ENCODE measurements at regions not wholly inside any gene's neighbourhood (a gene's known extent, or its start where the extent isn't known, plus 50 kb on each side); places are given as distances from the start of the nearest gene placed in this dataset.

DNA sequence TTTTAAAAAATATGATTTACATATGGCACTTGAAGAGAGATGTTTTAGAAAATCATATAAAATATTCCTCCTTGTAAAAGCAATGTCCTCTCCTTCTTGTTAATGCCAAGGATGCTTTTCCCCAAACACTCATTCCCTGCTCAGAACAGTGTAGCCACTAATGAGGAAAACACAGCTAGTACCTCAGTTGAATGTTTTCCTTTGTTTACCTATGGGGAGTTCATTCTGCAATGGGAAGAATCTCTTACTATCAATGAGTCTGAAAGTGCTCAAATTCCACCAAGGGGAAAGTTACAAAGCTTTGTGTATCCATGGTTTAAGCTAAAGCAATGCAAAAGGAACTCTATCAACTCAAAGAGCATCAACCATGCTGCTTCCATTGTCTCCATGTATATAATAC, 221.9 kb upstream of the ADGRL2 start:
- no peak for DNase-seq (ENCODE audit: low read depth in 2 of 2)

DNA sequence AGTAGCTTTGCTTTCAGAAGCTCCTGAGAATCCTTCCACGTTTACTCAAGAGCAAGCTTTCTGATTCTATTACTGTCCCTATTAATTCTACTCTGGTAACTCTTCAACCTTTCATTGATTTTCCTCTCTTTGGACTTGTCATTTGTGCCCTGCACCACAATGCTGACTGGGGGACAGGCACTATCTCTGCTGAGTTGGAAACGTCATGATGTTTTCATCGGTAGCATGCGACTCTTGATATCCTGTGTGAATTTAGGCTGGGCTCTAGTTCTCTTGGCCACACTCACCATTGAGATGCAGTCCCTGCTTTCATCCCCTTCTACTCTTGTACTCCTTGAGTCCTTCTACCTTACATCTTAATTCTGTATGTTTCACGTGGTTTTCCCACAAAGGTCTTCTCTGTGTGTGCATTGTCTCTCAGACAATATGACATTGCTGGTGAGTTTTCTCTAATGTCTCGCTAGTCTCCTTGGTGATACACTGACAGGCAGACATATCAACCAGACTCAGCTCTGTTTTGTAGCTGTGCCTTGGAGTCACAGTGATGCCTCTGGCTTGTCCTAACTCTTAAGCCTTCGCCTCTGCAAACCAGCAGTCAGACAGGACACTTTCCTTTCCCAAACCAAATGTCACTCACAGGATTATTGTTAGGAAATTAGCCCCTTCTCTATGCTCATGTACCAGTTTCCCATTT, 223.6 kb upstream of the ADGRL2 start:
- no peak for DNase-seq (ENCODE audit: low read depth in 2 of 2)

DNA sequence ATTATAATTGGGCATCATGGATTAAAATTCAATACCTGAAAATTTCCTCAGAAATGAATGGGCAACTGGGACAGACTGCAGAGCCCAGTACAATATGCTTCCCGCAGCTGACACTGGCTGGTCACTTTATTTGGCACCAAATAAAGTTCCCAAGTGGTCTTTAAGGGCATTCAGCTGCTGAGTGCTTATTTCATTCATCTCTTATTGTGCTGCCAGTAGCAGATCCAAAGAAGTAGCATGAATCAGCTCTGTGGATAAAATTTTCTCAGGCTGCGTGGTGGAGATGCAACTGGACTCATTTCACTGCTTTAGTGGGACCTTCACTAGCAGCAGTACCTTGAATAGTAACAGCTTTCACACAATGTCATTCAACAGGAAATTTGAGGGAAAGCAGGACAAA, 226.3 kb upstream of the ADGRL2 start:
- peak in 1 of 2 donors; percentile 4 for DNase-seq (ENCODE audit: low read depth in 2 of 2)

- no peak for DNase-seq (ENCODE audit: low read depth in 2 of 2)
Measured at GRCh38 chr1:81573458-81573857, 227.3 kb upstream of the ADGRL2 start.

- no peak for DNase-seq (ENCODE audit: low read depth in 2 of 2)
Measured at GRCh38 chr1:81571946-81572345, 228.8 kb upstream of the ADGRL2 start.

- DNase-seq (ENCODE audit: low read depth in 2 of 2): no peak
Measured at GRCh38 chr1:81569761-81570160, 231.0 kb upstream of the ADGRL2 start.

DNA sequence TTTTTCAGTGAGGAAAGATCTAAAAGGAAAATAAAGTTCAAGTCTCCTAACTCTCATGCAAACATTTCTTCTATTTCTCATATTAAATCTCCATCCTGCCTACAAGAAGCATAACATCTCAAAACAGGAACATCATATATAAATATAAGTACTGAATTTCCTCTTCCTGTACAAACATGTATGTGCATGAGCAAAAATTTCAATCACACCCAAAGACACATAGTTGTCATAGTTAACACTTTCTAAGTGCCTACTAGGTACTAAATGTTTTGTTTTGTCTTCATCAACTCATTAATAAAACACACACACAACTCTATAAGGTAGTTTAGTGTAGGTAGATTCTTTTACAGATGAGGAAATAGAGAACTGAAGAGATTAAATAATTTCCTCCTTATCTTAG, 237.1 kb upstream of the ADGRL2 start:
- DNase-seq (ENCODE audit: low read depth in 2 of 2): no peak

DNA sequence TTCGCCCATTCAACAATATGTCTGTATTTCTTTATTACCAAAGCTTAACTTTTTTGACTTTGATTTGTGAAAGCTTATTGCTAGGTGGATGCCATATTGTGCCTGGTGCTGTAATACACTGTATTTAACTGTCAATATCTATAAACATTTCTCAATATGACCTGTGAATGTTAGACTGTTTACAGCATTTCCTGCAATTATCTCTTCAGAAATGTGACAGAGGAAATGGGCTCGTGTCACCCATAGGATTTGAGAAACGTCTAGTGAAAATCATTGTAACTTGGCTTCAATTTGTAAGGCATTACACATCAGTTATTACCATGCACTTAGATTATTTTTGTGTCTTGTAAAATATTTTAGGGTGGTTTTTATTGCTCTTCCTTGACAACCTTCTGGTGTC, 237.8 kb upstream of the ADGRL2 start:
- no peak for DNase-seq (ENCODE audit: low read depth in 2 of 2)

DNA sequence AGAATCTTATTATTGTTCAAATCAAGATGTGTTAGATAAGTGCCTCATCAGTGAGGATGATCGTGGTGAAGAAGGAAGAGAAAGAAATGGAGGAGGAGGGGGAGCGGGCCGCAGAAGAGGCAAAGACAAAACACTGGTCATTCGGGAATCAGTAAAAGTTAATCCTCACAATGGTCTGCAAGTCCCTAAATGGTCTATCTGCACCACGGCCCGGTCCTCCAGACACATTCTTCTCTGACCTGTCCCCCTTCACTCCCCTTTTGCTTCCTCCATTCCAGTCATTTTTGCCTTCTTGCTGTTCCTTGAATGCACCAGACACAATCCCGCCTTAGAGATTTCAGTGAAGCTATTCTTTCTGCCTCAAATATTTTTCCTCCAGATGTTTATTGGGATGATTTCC, 240.1 kb upstream of the ADGRL2 start:
- no peak for DNase-seq (ENCODE audit: low read depth in 2 of 2)

GRCh38 chr1:81559662-81560350, 240.9 kb upstream of the ADGRL2 start:
- DNase-seq (ENCODE audit: low read depth in 2 of 2): peak; percentile 9 to 18

DNA sequence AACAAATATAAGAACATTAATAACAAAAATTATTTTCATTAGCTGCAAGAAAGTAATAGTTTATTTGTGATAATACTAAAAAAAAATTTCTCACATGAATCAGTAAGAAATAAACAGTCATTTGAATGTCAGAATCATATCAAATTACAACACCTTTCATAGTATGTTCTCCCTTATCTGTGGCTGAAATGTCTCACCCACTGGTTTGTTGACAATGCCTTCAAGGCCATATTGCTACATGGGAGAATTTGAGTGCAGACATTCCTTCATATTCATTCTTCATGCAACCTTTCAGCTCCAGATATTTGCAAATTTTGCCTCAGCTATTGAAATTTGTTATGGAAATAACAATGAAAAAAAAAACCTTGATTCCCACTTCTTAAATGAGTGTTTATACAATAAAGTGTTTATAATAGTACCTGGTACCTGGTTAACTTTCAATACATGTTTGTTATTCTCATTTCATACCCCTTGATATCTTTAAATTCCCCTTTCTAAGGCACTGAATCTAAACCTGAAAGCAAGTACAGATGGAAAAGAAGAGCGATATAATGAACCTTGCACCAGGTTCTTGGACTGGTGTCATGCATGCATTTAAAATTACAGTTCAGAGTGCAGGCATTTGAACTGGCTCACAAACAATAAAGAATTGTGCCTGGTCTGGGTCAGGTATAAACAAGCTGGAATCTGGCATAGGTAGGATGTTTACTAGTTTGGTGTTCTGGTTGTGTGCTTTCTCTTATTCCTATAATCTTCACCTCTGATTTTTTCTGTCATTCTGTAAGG, 242.2 kb upstream of the ADGRL2 start:
- no peak for DNase-seq (ENCODE audit: low read depth in 2 of 2)

GRCh38 chr1:81556968-81557367, 243.8 kb upstream of the ADGRL2 start:
- DNase-seq (ENCODE audit: low read depth in 2 of 2): no peak

GRCh38 chr1:81554534-81554933, 246.2 kb upstream of the ADGRL2 start:
- DNase-seq (ENCODE audit: low read depth in 2 of 2): no peak

DNA sequence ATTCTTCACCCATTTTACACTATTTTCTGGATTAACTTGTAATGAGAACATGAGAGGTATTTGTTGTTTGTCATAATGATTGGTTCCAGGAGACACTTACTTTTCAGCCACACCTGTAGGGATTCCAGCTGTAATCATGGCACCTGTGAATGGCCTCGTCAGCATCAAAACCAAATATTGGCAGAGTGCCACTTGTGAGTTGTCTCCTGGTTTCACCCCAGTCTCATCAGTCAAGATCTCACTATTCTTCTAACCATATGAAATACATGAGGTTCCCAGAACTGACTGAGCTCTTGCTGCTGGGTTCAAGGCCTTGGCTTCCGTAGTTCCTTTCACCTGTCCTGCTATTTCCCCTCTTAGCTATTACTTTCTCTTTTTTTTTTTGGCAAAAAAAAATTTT, 246.6 kb upstream of the ADGRL2 start:
- no peak for DNase-seq (ENCODE audit: low read depth in 2 of 2)

DNA sequence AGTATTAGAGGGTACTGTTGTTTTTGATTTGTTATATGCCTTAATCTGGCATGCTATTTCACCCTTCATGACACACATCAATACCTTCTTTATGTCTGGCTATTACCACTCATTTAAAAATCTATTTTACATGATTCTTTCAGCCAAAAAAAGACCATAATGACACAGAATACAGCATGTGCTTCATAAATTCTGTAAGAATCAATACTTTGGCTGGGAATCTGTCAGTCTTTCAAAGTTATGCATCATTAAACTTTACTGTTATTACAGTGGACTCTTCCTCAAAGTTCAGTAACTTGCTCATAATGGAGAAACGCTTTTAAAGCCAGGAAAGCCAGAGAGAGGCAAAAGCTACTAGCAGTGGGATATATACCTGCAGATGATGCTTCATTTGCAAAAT, 247.2 kb upstream of the ADGRL2 start:
- DNase-seq (ENCODE audit: low read depth in 2 of 2): no peak

DNA sequence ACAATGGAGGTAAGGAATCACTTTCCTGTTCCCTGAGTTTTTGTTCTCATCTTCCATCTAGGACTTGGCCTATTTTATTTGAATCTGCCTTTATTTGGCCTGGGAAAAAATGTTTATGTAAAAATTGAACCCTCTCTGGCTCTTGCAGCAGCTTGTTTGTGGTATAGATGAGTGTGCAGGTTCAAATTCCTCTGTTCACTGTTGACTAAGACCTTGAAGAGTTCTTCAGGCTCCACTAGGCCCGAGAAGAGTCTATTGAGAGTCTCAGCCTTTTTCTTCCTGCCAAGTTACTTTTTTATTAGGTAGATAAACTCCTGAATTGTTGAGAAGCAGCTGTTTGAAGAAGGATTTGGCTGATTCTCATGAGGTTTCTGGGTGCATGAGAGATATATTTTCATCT, 248.8 kb upstream of the ADGRL2 start:
- no peak for DNase-seq (ENCODE audit: low read depth in 2 of 2)

- peak in 1 of 2 donors; percentile 24 for DNase-seq (ENCODE audit: low read depth in 2 of 2)
Measured at GRCh38 chr1:81550753-81551152, 250.0 kb upstream of the ADGRL2 start.

- DNase-seq (ENCODE audit: low read depth in 2 of 2): peak; percentile 62 to 68
Measured at GRCh38 chr1:81549588-81550127, 251.1 kb upstream of the ADGRL2 start.

DNA sequence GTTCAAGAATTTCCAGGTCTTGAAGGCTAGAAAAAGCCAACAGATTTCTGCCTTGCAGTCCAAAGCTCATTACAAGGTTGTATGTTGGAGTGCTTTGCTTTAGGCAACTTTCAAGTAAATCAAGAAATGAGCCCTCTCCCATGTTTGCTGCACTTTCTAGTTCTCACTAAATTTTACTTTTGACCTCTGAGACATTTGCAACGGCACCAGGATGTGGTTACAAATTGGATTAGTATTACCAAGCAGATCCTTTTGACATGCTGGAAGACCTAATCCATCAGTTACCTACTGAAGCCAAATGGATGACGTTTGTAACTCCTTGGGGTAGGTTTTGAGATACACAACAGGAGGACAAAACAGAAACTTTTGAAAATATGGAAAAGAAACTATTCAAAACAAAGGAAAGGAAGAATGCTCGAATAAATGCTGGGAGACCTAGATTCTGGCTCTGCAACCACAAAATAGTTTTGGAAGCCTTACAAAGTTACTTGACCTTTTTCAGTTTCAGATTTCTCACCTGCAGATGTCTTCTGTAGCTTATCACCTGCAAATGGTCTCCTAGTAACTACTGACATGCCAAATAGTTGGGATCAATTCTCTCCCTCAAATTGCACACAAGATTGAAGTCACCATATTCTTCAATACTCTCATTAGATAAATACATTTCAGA, 251.7 kb upstream of the ADGRL2 start:
- no peak for DNase-seq (ENCODE audit: low read depth in 2 of 2)

GRCh38 chr1:81547912-81548303, 252.8 kb upstream of the ADGRL2 start:
- no peak for DNase-seq (ENCODE audit: low read depth in 2 of 2)

GRCh38 chr1:81547261-81547911, 253.3 kb upstream of the ADGRL2 start:
- no peak for DNase-seq (ENCODE audit: low read depth in 2 of 2)

All from lung microvascular endothelial cell (primary cell).